T-helper 2 cell treated with Interferon-gamma antibody and Interleukin-4, amounts not matched to agents 5 μg/mL and 100 μg/mL, for 36 hours (primary cell): ENCODE measurements at regions not wholly inside any gene's neighbourhood (a gene's known extent, or its start where the extent isn't known, plus 50 kb on each side); places are given as distances from the start of the nearest gene placed in this dataset.
"Not testable (repeated sequence)": the region's sequence is repeated elsewhere in the genome, so short reads cannot be mapped to it uniquely, and the experiment has no call there.

ENCODE experiments used
- DNase-seq: peaks from one replicate; pipeline ENCODE4 v3.0.0; 2021; ENCODE audit warnings: low spot score
- H3K27ac Mint-ChIP-seq: one replicate; pipeline ENCODE4 v1.8.0; 2021; ENCODE audit warnings: mild to moderate bottlenecking, mixed read lengths
- H3K27me3 Mint-ChIP-seq: one replicate; pipeline ENCODE4 v1.8.0; 2021; ENCODE audit warnings: low read depth, mixed read lengths
- H3K36me3 Mint-ChIP-seq: one replicate; pipeline ENCODE4 v1.8.0; 2021; ENCODE audit warnings: low read depth, mixed read lengths
- H3K4me1 Mint-ChIP-seq: one replicate; pipeline ENCODE4 v1.8.0; 2021; ENCODE audit warnings: low read depth, mixed read lengths
- H3K4me3 Mint-ChIP-seq: one replicate; pipeline ENCODE4 v1.8.0; 2022; ENCODE audit warnings: mild to moderate bottlenecking, moderate library complexity, mixed read lengths
- H3K9me3 Mint-ChIP-seq: one replicate; pipeline ENCODE4 v1.8.0; 2021; ENCODE audit warnings: mixed read lengths

DNA sequence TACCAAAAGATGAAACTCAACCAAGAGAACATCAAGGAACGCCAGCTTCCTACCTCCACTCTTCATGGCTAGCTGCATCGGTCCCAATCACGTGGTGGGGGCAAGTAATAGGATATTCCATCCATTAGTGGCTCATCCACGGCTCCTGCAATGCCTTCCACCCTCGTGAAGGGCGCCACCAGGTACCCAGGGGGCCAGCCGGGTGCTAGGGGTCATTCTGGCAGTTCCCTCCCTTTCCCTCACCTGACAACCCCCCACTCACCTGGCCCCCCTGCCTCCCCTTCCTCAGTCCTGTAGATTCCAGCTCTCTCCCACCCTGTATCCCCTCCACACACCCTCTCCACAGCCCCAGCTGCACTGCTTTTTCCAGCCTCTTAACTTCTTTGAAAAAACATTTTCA lies 161.9 kb downstream of the URI1 start:
- Mint-ChIP-seq H3K27me3 (no peaks in the 10 kb centered on the region), H3K9me3 (no peaks in the 10 kb centered on the region)

GRCh38 chr19:30105316-30105715 lies 163.3 kb downstream of the URI1 start:
- H3K36me3 Mint-ChIP-seq: no peaks in the 10 kb centered on the region
- no peak overlapping the region for H3K4me3 Mint-ChIP-seq
- H3K9me3 Mint-ChIP-seq: no peaks in the 10 kb centered on the region
- H3K27me3 Mint-ChIP-seq: no peaks in the 10 kb centered on the region
- no peak overlapping the region for H3K27ac Mint-ChIP-seq
- no peaks in the 10 kb centered on the region for H3K4me1 Mint-ChIP-seq
- DNase-seq: no peak

More for the DNA sequence above, 161.9 kb downstream of the URI1 start:
- Mint-ChIP-seq H3K4me3 (no peak overlapping the region), H3K36me3 (no peaks in the 10 kb centered on the region), H3K4me1 (no peaks in the 10 kb centered on the region), H3K27ac (no peak overlapping the region)
- no peak for DNase-seq

GRCh38 chr19:30105727-30106126 lies 163.7 kb downstream of the URI1 start:
- H3K27ac Mint-ChIP-seq: no peak overlapping the region
- no peaks in the 10 kb centered on the region for H3K27me3 Mint-ChIP-seq
- no peak for DNase-seq
- H3K4me1 Mint-ChIP-seq: no peaks in the 10 kb centered on the region
- no peak overlapping the region for H3K4me3 Mint-ChIP-seq
- no peaks in the 10 kb centered on the region for H3K36me3 Mint-ChIP-seq
- no peaks in the 10 kb centered on the region for H3K9me3 Mint-ChIP-seq

- Mint-ChIP-seq H3K36me3 (no peaks in the 10 kb centered on the region), H3K4me1 (no peaks in the 10 kb centered on the region), H3K27ac (no peak overlapping the region), H3K9me3 (no peaks in the 10 kb centered on the region), H3K4me3 (no peak overlapping the region), H3K27me3 (no peaks in the 10 kb centered on the region)
- no peak for DNase-seq
These were observed 164.5 kb downstream of the URI1 start for GRCh38 chr19:30106417-30107095.

GRCh38 chr19:30107251-30107650 lies 165.2 kb downstream of the URI1 start:
- Mint-ChIP-seq H3K36me3 (no peaks in the 10 kb centered on the region), H3K9me3 (no peaks in the 10 kb centered on the region), H3K4me3 (no peak overlapping the region), H3K4me1 (no peaks in the 10 kb centered on the region), H3K27me3 (no peaks in the 10 kb centered on the region), H3K27ac (no peak overlapping the region)
- no peak for DNase-seq

GRCh38 chr19:30109565-30109964 lies 167.5 kb downstream of the URI1 start:
- Mint-ChIP-seq H3K4me3 (no peak overlapping the region), H3K27ac (no peak overlapping the region), H3K9me3 (no peaks in the 10 kb centered on the region), H3K27me3 (no peaks in the 10 kb centered on the region), H3K36me3 (no peaks in the 10 kb centered on the region), H3K4me1 (no peaks in the 10 kb centered on the region)
- DNase-seq: no peak

GRCh38 chr19:30111021-30111855 lies 169.2 kb downstream of the URI1 start:
- Mint-ChIP-seq H3K4me3 (no peak overlapping the region), H3K4me1 (no peaks in the 10 kb centered on the region), H3K27me3 (no peaks in the 10 kb centered on the region), H3K36me3 (no peaks in the 10 kb centered on the region), H3K27ac (no peak overlapping the region), H3K9me3 (no peaks in the 10 kb centered on the region)
- DNase-seq: no peak

DNA sequence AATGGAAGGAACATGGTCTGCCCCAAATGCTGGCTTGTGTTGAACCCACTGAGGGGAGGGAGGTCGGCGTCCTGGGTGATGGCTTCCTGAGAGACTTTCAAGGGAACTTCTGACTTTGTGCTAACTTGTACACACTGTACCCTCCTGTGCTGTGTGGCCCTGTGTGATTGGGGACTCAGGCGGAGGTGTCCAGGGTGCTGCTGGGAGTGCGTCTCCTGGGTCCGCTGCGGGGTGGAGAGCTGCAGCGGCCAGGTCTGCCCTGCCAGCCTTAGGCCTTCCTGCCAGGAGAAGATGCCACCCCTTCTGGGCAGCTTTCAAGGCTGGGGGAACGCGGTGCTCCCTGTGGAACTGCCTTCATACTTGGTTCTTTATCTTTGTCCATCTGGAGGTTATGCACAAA lies 170.1 kb downstream of the URI1 start:
- H3K27ac Mint-ChIP-seq: no peak overlapping the region
- no peaks in the 10 kb centered on the region for H3K36me3 Mint-ChIP-seq
- no peak overlapping the region for H3K4me3 Mint-ChIP-seq
- no peaks in the 10 kb centered on the region for H3K27me3 Mint-ChIP-seq
- no peaks in the 10 kb centered on the region for H3K4me1 Mint-ChIP-seq
- H3K9me3 Mint-ChIP-seq: no peaks in the 10 kb centered on the region
- no peak for DNase-seq

DNA sequence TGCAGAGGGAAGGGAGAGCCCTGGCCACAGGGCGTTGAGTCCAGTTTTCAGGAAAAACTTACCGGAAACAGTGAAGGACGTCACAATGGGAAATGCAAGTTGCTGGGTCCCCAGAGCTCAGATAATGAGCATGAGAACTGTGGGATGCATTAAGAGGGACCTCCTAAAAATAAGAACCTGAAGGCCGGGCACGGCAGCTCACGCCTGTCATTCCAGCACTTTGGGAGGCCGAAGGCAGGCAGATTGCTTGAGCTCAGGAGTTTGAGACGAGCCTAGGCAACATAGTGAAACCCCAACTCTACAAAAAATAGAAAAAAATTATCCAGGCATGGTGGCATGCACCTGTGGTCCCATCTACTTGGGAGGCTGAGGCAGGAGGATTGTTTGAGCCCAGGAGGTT lies 170.6 kb downstream of the URI1 start:
- H3K36me3 Mint-ChIP-seq: no peaks in the 10 kb centered on the region
- no peak overlapping the region for H3K27ac Mint-ChIP-seq
- no peaks in the 10 kb centered on the region for H3K4me1 Mint-ChIP-seq
- H3K9me3 Mint-ChIP-seq: no peaks in the 10 kb centered on the region
- DNase-seq: no peak
- H3K4me3 Mint-ChIP-seq: no peak overlapping the region
- no peaks in the 10 kb centered on the region for H3K27me3 Mint-ChIP-seq

- Mint-ChIP-seq H3K9me3 (no peaks in the 10 kb centered on the region), H3K27me3 (no peaks in the 10 kb centered on the region), H3K36me3 (no peaks in the 10 kb centered on the region), H3K4me1 (no peaks in the 10 kb centered on the region), H3K27ac (no peak overlapping the region), H3K4me3 (no peak overlapping the region)
- DNase-seq: no peak
These were observed 171.1 kb downstream of the URI1 start for GRCh38 chr19:30113186-30113585.

- not testable (repeated sequence) for H3K4me3 Mint-ChIP-seq, H3K27ac Mint-ChIP-seq, H3K9me3 Mint-ChIP-seq, H3K4me1 Mint-ChIP-seq, H3K27me3 Mint-ChIP-seq, H3K36me3 Mint-ChIP-seq, DNase-seq
These were observed 172.1 kb downstream of the URI1 start for GRCh38 chr19:30114095-30114494.

DNA sequence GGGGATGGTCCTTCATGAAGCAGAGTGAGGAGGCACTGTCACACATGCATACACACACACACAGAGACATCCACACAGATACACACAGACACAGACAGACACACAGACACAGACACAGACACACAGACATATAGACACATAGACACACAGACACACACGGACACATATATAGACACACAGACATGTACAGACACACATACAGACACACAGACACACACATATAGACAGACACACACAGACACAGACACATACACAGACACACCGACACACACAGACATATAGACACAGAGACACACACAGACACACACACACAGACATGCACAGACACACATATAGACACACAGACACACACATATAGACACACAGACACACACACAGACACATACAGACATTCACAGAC lies 173.9 kb downstream of the URI1 start:
- no peak overlapping the region for H3K4me3 Mint-ChIP-seq
- no peaks in the 10 kb centered on the region for H3K27me3 Mint-ChIP-seq
- DNase-seq: no peak
- H3K27ac Mint-ChIP-seq: no peak overlapping the region
- H3K36me3 Mint-ChIP-seq: no peaks in the 10 kb centered on the region
- H3K9me3 Mint-ChIP-seq: no peaks in the 10 kb centered on the region
- H3K4me1 Mint-ChIP-seq: no peaks in the 10 kb centered on the region

DNA sequence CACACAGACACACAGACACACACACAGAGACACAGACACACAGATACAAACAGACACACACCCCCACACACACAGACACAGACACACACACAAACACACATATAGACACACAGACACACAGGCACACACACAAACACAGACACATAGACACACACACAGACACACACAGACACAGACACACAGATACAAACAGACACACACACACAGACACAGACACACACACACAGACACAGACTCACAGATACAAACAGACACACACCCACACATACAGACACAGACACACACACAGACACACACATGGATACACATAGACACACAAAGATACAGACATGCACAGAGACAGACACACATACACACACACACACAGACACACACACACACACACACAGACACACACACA lies 174.5 kb downstream of the URI1 start:
- Mint-ChIP-seq H3K4me3 (no peak overlapping the region), H3K4me1 (no peaks in the 10 kb centered on the region), H3K27me3 (no peaks in the 10 kb centered on the region), H3K36me3 (no peaks in the 10 kb centered on the region), H3K27ac (no peak overlapping the region), H3K9me3 (no peaks in the 10 kb centered on the region)
- no peak for DNase-seq

DNA sequence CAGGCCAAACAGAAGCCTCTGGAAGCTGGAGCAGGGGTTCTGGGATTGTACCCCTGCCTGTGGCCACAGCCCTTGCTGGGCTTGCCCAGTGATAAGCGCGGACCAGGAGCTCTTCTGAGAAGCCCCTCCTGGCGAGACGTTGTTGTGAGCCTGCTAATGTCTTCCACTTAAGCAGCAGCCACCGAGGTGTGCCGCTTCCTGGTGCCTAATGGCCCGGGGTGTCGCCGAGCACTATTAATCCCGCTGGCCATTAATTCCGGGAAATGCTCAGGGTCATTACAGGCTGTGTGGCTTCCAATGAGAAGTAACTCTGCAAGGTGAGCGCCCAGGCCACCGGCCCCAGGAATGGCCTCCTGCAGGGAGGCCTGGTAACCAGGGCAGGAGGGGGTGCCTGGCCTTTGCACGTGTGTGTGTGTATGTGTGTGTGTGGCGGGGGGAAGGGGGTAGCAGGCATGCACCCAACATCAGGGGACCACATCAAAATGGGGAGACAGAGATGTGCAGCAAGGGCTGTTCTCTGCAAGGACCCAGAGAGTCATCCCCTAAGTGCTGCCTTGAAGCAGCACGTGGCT lies 175.0 kb downstream of the URI1 start:
- Mint-ChIP-seq H3K27me3 (no peaks in the 10 kb centered on the region), H3K4me1 (no peaks in the 10 kb centered on the region), H3K27ac (no peak overlapping the region), H3K4me3 (no peak overlapping the region), H3K36me3 (no peaks in the 10 kb centered on the region), H3K9me3 (no peaks in the 10 kb centered on the region)
- no peak for DNase-seq
